GM19351 (cell line): ENCODE measurements at regions not wholly inside any gene's neighbourhood (a gene's known extent, or its start where the extent isn't known, plus 50 kb on each side); places are given as distances from the start of the nearest gene placed in this dataset.

Experiments
- ATAC-seq: cut with Tn5 transposase; IDR thresholded peaks from one replicate; pipeline ENCODE4 v1.9.1; 2021; ENCODE audit warnings: mild to moderate bottlenecking, moderate library complexity; ENCODE audit not compliant: unreplicated experiment

GRCh38 chr17:33511670-33512069 lies 218.6 kb upstream of the ASIC2 start:
- ATAC-seq, result no peak

DNA sequence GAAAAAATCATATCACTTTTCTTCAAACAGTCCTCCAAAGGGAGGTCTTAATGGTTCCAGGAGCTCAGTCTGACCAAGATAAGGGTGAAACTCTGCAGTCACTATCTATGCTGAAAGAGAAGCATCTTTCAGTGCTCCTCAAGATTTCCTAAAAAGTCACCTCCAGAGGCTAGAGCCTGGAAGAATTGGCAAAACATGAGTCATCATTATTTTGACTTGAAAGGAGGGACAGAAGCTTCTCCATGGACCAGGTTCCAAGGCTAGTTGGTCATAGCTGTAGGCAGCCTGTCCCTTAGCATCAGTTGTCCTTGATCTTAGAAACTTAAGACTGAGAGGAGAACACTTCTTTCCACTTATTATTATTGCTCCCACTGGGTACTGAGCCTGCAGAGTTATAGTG lies 219.0 kb upstream of the ASIC2 start:
- ATAC-seq, result no peak

- no peak for ATAC-seq
Observed at GRCh38 chr17:33513769-33514168, 220.7 kb upstream of the ASIC2 start.

DNA sequence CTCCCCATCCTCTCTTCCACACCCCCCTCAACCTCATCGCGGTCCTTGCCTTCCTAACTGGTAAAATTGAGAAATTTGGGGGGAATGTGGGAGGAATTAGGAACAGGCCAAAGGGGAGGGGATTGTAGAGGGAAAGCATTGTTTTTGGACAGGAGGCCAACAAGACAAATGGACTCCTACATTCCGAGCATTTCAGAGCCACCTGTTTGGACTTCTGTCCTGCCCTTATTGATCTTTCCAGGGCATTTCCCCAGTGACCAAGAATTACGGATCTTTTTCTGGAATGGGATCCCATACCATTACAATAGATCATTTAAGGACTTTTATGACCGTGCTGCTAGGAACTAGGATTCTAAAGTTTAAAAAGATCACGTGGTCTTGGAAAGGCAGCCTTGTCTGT lies 221.3 kb upstream of the ASIC2 start:
- no peak for ATAC-seq

DNA sequence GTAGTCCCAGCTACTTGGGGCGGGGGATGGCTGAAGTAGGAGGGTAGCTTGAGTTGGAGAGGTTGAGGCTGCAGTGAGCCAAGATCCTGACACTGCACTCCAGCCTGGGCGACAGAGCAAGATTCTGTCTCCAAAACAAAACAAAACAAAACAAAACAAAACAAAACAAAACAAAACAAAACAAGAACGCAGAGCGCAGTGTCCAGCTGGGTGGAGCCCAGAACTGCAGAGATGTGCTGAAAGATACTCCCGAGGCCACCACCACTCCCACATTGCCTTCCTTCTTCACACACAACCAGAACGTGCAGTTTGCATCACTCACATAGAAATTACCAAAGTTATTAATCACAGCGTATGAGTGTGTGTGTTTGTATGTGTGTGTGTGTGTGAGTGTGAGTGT lies 222.9 kb upstream of the ASIC2 start:
- ATAC-seq, result no peak

- ATAC-seq, result no peak
Observed at GRCh38 chr17:33516645-33517044, 223.6 kb upstream of the ASIC2 start.

DNA sequence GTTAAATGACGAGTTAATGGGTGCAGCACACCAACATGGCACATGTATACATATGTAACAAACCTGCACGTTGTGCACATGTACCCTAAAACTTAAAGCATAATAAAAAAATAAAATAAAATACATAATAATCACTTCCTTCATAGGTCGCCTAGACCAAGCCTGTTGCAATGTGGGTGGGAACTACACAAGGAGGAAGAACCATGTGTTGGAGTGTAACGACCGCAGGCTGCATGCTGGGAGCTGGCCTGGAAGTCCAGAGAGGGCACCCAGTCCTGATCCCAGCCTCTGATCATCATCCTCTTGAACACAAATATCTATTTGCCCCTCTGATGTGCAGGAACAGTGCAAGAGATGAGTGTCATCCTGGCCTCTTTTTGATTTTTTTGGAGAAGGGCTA lies 224.7 kb upstream of the ASIC2 start:
- no peak for ATAC-seq

DNA sequence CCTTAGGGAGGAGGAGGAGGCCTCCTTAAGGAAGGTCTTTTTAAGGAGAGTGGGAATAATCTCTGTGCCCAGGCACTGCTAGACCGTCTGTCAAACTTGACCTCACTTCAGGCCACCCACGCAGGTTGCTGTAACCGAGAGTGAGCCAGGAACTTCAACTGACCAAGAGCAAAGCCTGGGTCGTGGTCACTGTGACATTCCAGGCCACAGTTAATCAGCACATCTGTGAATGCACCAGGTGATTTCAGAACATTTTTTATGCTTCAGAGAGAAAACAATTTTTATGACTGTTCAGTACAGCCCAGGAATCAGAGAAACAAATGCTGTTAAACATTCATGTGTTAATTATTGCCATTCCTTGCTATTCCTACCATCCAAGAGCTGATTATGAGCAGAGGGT lies 226.6 kb upstream of the ASIC2 start:
- no peak for ATAC-seq

GRCh38 chr17:33520426-33521330 lies 227.6 kb upstream of the ASIC2 start:
- ATAC-seq, result no peak

GRCh38 chr17:33521784-33522183 lies 228.7 kb upstream of the ASIC2 start:
- ATAC-seq, result no peak

- no peak for ATAC-seq
Observed at GRCh38 chr17:33522623-33523022, 229.5 kb upstream of the ASIC2 start.

- no peak for ATAC-seq
Observed at GRCh38 chr17:33523577-33523981, 230.5 kb upstream of the ASIC2 start.

GRCh38 chr17:33525186-33525585 lies 232.1 kb upstream of the ASIC2 start:
- ATAC-seq, result no peak

DNA sequence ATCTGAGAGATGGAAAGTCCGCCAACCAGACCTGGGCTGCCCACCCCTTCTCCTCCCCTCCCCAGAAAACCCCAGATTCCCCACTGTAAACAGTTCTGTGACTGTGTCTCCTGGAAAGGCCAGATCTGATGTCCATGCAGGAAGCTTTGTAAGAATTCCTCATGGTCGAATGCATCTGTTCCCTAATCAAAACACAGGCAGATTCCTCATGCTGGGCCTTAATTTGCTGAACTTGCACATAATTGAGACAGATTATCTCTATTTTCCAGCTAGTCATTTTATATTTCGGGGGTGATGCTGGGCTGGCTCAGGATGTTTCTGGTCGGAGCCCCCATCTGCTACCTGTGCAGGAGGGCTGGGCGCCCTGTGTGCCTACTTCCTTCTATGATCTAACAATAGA lies 233.6 kb upstream of the ASIC2 start:
- no peak for ATAC-seq

DNA sequence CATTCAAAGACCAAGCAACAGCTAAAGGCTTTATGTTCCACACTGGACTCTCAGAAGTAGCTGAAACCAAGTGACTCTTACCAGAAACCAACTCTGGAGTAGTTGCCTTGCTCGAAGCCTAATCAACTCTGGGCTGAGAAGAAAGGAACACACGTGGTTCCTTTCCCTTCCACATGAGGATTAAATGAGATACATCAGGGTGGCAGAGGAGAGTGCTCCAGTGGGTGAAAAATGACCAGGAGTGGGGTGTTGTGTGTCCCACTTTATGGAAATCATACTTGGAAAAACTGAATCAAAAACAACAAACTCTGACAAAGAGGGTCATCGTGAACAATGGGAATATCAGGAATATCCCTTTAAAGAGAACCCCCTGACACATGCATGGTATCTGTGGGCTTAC lies 234.2 kb upstream of the ASIC2 start:
- no peak for ATAC-seq

DNA sequence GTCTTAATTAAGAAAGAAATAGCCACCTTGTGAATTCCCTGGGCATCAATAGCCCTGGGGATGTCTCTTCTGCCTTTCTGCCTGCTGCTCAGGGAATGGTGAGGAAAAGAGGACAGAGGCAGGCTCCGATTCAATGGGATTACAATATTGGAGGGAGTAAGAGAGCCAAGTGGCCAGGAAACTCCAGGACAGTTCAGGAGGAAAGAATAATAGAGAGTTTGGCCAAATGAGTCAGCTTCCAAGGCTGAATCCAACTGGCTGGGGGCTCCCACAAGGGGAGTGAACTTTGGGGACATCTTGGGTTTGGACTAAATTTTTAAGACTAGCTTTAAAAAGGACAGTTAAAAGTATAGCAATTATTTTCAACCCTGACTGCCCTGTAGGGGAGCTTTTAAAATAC lies 235.8 kb upstream of the ASIC2 start:
- ATAC-seq, result no peak

DNA sequence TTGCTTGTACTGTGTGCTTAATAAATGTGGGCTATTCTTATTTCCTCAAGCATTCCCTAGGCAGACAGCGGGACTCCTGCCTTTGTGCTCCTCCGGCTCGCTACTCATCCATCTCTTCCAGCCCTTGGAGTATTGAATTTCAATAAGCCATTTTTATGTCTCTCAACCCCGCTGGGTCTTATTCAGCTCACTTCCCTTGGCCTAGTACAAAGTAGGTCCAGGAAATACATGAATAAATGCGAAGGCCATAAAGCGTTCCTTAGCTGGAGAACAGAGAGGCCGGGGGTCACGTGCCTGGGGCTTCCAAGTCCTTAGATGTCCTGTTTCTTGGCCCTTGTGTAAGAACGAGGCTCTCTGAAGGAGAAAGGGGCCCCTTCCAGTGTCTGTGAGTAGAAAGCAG lies 236.7 kb upstream of the ASIC2 start:
- ATAC-seq, result no peak

GRCh38 chr17:33531311-33531710 lies 238.2 kb upstream of the ASIC2 start:
- ATAC-seq, result no peak

DNA sequence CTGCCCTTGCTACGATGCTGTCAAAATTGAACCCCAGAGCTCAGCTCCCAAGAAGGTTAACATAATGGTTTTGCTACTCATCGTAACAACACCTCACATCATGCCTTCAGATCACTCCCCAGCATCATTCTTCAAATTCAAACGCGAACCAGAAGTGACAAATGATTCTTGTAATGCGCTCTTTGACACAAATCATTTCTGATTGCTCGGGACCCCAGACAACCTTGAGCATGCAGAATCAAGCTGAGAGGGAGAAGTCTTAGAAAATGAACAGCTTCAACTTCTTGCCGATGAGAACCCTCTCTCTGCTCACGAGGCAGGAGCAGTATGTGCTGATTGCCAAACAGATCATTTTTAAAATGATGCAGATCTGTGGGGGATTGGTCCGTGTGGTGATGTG lies 241.0 kb upstream of the ASIC2 start:
- no peak for ATAC-seq

DNA sequence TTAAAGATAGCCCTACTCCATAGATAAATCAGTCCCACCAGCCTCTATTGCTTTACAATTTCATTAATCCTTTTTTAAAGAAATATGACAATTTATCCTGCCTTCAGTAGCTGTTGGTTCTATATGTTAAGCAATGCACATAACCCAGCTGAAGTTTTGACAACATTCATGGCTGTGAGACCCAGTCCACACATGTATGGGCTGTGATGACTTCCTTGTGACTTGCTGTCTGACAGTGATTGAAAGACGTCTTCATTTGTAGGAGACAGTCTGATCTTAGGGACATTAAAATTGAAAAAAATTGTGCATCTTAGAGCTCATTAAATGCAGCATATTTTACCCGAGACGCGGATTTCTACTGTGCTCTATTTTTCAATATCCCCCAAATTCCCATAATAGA lies 252.0 kb upstream of the ASIC2 start:
- ATAC-seq, result no peak

DNA sequence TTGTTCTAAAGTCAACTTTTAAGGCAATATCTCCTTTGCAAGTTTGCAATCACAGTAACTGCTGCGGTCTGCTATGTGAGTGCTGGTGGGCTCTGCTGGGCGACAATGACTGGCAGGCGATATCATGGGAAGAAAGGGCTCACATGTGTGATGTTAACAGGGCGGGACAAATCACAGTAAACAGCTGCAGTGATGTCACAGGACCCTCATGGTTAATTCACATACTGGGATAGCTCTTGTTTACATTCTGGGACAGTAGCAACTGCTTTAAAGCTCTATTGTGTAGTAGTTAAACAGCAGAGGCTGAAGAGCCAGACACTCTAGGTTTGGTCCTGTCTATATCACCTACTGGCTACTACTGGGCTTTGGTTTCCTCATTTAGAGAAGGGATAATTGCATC lies 257.2 kb upstream of the ASIC2 start:
- ATAC-seq, result no peak

- ATAC-seq, result no peak
Observed at GRCh38 chr17:33551075-33551474, 258.0 kb upstream of the ASIC2 start.

- ATAC-seq, result no peak
Observed at GRCh38 chr17:33551911-33552310, 258.8 kb upstream of the ASIC2 start.
